ENCODE measurements at regions not wholly inside any gene's neighbourhood (a gene's known extent, or its start where the extent isn't known, plus 50 kb on each side); places are given as distances from the start of the nearest gene placed in this dataset.

DNA sequence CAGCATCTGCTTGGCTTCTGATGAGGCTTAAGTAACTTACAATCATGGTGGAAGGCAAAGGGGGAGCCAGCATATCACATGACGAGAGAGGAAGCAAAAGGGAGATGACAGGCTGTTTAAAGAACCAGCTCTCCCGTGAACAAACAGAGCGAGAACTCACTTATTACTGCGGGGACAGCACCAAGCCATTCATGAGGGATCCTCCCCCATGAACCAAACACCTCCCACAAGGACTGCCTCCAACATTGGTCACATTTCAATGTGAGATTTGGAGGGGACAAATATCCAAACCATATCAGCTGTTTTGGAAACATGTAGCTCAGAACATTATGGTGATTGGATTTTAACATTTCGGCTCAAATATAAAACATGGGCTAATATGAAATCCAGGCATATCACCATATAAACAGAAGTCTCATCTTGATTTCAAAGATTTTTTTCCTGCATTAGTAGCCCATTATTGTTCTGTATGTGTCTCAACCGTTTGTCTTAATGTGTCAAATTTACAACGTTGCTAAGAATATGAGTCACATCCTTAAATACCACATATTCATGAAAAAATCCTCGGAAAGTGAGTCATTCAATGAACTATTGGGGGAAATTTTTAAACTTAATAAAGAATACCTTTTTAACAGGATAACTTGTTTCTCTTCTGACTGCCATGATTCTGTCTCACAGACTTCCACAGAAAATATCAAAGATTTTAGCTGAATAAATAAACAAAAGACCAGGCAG lies 894.3 kb downstream of the TFAP2A start:
- Histone ChIP-seq H3K4me1 (ENCODE audit: control insufficient read depth in 2 of 2, insufficient read depth in 2 of 2, low read length in 2 of 2) (no peaks in the 10 kb centered on the region), H3K4me3 (ENCODE audit: low read length in 2 of 2) (no peak overlapping the region), H3K36me3 (ENCODE audit: control insufficient read depth in 2 of 2, insufficient read depth in 2 of 2, low read length in 1 of 2) (no peaks in the 10 kb centered on the region), H3K27ac (ENCODE audit: low read depth in 1 of 2, low read length in 1 of 2) (no peak overlapping the region), H3K27me3 (ENCODE audit: control insufficient read depth in 2 of 2, insufficient read depth in 1 of 2, low read length in 1 of 2) (no peaks in the 10 kb centered on the region), H3K9me3 (ENCODE audit: control insufficient read depth in 2 of 2, insufficient read depth in 1 of 2, low read length in 1 of 2) (no peaks in the 10 kb centered on the region)
- DNase-seq (ENCODE audit: low read depth in 6 of 9, low spot score in 9 of 9) = no peak
- 71% methylated on average over 8 of the region's 8 CpGs for WGBS

DNA sequence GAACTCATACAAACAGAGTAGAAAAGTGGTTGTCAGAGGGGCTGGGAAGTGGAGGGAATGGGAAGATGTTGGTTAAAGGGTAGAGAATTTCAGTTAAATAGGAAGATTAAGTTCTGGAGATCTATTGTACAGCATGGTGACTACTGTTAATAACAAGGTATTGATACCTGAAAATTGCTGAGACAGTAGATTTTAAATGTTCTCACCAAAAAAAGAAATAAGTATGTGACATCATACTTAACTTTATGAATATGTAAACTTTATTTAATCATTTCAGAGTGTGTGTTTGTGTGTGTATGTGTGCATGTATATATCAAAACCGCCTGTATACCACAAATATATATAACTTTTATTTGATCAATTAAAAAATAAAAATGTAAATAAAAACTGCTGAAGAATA lies 896.4 kb downstream of the TFAP2A start:
- 81% methylated on average over 1 of the region's 1 CpG for WGBS
- no peak for DNase-seq (ENCODE audit: low read depth in 6 of 9, low spot score in 9 of 9)

GRCh38 chr6:9517806-9518205 lies 897.1 kb downstream of the TFAP2A start:
- Histone ChIP-seq H3K27me3 (ENCODE audit: control insufficient read depth in 2 of 2, insufficient read depth in 1 of 2, low read length in 1 of 2) (no peaks in the 10 kb centered on the region), H3K27ac (ENCODE audit: low read depth in 1 of 2, low read length in 1 of 2) (no peak overlapping the region), H3K36me3 (ENCODE audit: control insufficient read depth in 2 of 2, insufficient read depth in 2 of 2, low read length in 1 of 2) (no peaks in the 10 kb centered on the region), H3K4me3 (ENCODE audit: low read length in 2 of 2) (no peak overlapping the region), H3K9me3 (ENCODE audit: control insufficient read depth in 2 of 2, insufficient read depth in 1 of 2, low read length in 1 of 2) (no peaks in the 10 kb centered on the region), H3K4me1 (ENCODE audit: control insufficient read depth in 2 of 2, insufficient read depth in 2 of 2, low read length in 2 of 2) (no peaks in the 10 kb centered on the region)
- WGBS = 92% methylated on average over 3 of the region's 3 CpGs
- DNase-seq (ENCODE audit: low read depth in 6 of 9, low spot score in 9 of 9) = no peak

More for the DNA sequence above, 896.4 kb downstream of the TFAP2A start:
- Histone ChIP-seq H3K9me3 (ENCODE audit: control insufficient read depth in 2 of 2, insufficient read depth in 1 of 2, low read length in 1 of 2) (no peaks in the 10 kb centered on the region), H3K4me1 (ENCODE audit: control insufficient read depth in 2 of 2, insufficient read depth in 2 of 2, low read length in 2 of 2) (no peaks in the 10 kb centered on the region), H3K36me3 (ENCODE audit: control insufficient read depth in 2 of 2, insufficient read depth in 2 of 2, low read length in 1 of 2) (no peaks in the 10 kb centered on the region), H3K27me3 (ENCODE audit: control insufficient read depth in 2 of 2, insufficient read depth in 1 of 2, low read length in 1 of 2) (no peaks in the 10 kb centered on the region), H3K4me3 (ENCODE audit: low read length in 2 of 2) (no peak overlapping the region), H3K27ac (ENCODE audit: low read depth in 1 of 2, low read length in 1 of 2) (no peak overlapping the region)

DNA sequence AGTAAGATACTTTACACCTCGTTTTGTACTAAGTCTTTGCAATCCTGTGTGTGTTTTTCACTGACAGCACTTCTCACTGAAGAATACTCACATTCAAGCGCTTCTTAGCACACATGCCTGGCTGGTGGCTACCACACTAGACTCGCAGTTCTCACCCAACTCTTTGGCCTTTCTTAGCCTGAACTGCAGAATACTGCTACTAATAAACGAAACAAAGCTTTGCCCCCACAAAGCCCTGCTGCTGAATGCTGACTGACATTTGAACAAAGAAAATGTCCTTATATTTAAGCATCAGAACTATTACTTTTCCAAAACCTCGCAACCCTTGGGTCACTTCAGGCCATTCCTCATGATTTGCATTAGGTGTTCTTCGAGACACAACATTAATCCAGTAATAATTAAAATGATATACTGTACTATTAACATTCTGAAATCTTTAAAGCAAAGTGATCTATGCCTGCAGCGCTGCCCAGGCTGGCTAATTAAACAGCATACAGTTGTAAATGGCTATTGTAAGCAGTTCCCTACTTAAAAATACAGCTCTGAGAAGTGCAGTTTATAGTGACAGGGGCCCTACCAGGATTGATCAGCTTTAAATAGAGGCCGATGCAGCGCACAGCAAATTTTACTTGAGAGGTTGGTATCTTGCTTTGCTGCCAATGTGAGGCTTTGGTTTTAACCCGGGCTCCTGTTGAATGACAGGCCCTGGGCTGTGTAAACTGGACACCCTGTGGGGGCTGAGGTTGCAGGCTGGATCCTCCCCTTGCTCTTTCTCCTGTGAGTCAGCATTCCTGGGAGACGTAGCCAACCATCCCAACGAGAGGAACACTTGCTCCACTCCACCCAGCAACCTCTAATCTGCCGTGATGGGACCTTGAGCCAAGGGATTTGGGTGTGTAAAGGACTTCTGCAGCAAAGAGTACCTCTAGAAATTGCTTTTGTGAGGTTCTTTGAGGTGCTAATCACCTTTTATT lies 899.0 kb downstream of the TFAP2A start:
- H3K4me1 ChIP-seq (ENCODE audit: control insufficient read depth in 2 of 2, insufficient read depth in 2 of 2, low read length in 2 of 2) = no peaks in the 10 kb centered on the region
- DNase-seq (ENCODE audit: low read depth in 6 of 9, low spot score in 9 of 9) = no peak
- 85% methylated on average over 13 of the region's 13 CpGs for WGBS

DNA sequence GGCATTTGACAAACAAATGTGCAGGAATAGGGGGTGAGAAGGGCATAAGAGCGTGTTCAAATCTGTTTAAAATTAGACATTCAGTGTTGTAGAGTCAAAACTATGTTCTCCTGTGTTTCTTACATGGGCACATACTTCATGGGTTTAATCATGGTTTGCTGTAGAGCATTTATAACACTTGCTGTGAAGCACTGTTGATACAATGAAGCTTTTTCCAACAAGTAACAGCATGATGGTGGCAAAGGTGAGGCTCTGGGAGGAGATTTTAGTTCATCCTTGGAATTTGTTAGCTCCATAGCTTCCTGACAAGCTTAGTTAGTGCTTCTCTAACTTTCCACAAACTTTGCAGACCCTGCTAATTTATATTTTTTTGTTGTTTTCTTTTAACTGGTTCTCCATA lies 900.7 kb downstream of the TFAP2A start:
- H3K27ac ChIP-seq (ENCODE audit: low read depth in 1 of 2, low read length in 1 of 2) = no peak overlapping the region
- 89% methylated on average over 1 of the region's 1 CpG for WGBS

More for the DNA sequence above, 899.0 kb downstream of the TFAP2A start:
- H3K27me3 ChIP-seq (ENCODE audit: control insufficient read depth in 2 of 2, insufficient read depth in 1 of 2, low read length in 1 of 2) = no peaks in the 10 kb centered on the region
- H3K36me3 ChIP-seq (ENCODE audit: control insufficient read depth in 2 of 2, insufficient read depth in 2 of 2, low read length in 1 of 2) = no peaks in the 10 kb centered on the region
- no peak overlapping the region for H3K27ac ChIP-seq (ENCODE audit: low read depth in 1 of 2, low read length in 1 of 2)
- H3K4me3 ChIP-seq (ENCODE audit: low read length in 2 of 2) = no peak overlapping the region
- H3K9me3 ChIP-seq (ENCODE audit: control insufficient read depth in 2 of 2, insufficient read depth in 1 of 2, low read length in 1 of 2) = no peaks in the 10 kb centered on the region

GRCh38 chr6:9511157-9511556 lies 903.7 kb downstream of the TFAP2A start:
- Histone ChIP-seq H3K4me3 (ENCODE audit: low read length in 2 of 2) (no peak overlapping the region), H3K27ac (ENCODE audit: low read depth in 1 of 2, low read length in 1 of 2) (no peak overlapping the region), H3K9me3 (ENCODE audit: control insufficient read depth in 2 of 2, insufficient read depth in 1 of 2, low read length in 1 of 2) (no peaks in the 10 kb centered on the region), H3K4me1 (ENCODE audit: control insufficient read depth in 2 of 2, insufficient read depth in 2 of 2, low read length in 2 of 2) (no peaks in the 10 kb centered on the region), H3K27me3 (ENCODE audit: control insufficient read depth in 2 of 2, insufficient read depth in 1 of 2, low read length in 1 of 2) (no peaks in the 10 kb centered on the region), H3K36me3 (ENCODE audit: control insufficient read depth in 2 of 2, insufficient read depth in 2 of 2, low read length in 1 of 2) (no peaks in the 10 kb centered on the region)
- DNase-seq (ENCODE audit: low read depth in 6 of 9, low spot score in 9 of 9) = no peak
- WGBS = 92% methylated on average over 1 of the region's 1 CpG

More for the DNA sequence above, 900.7 kb downstream of the TFAP2A start:
- no peak overlapping the region for H3K4me3 ChIP-seq (ENCODE audit: low read length in 2 of 2)
- DNase-seq (ENCODE audit: low read depth in 6 of 9, low spot score in 9 of 9) = no peak
- no peaks in the 10 kb centered on the region for H3K36me3 ChIP-seq (ENCODE audit: control insufficient read depth in 2 of 2, insufficient read depth in 2 of 2, low read length in 1 of 2)
- H3K4me1 ChIP-seq (ENCODE audit: control insufficient read depth in 2 of 2, insufficient read depth in 2 of 2, low read length in 2 of 2) = no peaks in the 10 kb centered on the region
- no peaks in the 10 kb centered on the region for H3K9me3 ChIP-seq (ENCODE audit: control insufficient read depth in 2 of 2, insufficient read depth in 1 of 2, low read length in 1 of 2)
- H3K27me3 ChIP-seq (ENCODE audit: control insufficient read depth in 2 of 2, insufficient read depth in 1 of 2, low read length in 1 of 2) = no peaks in the 10 kb centered on the region

DNA sequence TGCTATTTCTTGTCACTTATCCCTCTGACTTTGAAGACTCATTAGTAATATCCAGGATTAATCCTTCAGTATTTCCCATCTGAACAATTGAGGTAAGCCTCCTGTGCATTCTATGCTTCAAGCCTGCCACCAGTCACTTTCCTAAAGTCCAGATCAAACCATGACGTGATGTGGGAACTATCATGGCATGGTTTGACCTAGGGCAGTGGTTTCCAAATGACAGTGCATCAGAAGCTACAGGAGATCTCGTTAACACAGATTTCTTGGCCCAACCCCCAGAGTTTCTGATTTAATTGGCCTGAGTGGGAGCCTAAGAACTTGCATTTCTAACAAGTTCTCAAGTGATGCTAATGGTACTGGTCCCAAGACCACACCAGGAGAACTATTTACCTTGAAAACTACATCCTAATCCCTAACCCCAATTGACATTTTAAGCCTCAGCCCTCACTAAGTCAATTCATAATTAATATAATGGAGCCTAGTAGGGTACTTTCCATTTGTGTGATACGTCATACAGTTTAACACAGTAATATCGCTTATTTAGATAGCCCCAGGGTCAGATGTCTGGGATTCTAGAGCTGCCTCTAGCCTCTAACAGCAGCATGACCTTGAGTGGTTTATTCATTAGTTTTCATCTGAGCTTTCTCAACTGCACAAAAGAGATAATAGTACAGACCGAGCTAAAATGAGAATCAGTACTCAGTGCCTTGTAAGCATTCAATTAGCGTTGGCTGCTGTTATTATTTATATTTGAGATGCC lies 907.6 kb downstream of the TFAP2A start:
- no peaks in the 10 kb centered on the region for H3K36me3 ChIP-seq (ENCODE audit: control insufficient read depth in 2 of 2, insufficient read depth in 2 of 2, low read length in 1 of 2)
- H3K27ac ChIP-seq (ENCODE audit: low read depth in 1 of 2, low read length in 1 of 2) = no peak overlapping the region
- no peaks in the 10 kb centered on the region for H3K4me1 ChIP-seq (ENCODE audit: control insufficient read depth in 2 of 2, insufficient read depth in 2 of 2, low read length in 2 of 2)
- H3K27me3 ChIP-seq (ENCODE audit: control insufficient read depth in 2 of 2, insufficient read depth in 1 of 2, low read length in 1 of 2) = no peaks in the 10 kb centered on the region
- H3K9me3 ChIP-seq (ENCODE audit: control insufficient read depth in 2 of 2, insufficient read depth in 1 of 2, low read length in 1 of 2) = no peaks in the 10 kb centered on the region
- DNase-seq (ENCODE audit: low read depth in 6 of 9, low spot score in 9 of 9) = no peak
- H3K4me3 ChIP-seq (ENCODE audit: low read length in 2 of 2) = no peak overlapping the region
- 92% methylated on average over 6 of the region's 6 CpGs for WGBS

- no peak overlapping the region for H3K4me3 ChIP-seq (ENCODE audit: low read length in 2 of 2)
- 89% methylated on average over 2 of the region's 2 CpGs for WGBS
- no peaks in the 10 kb centered on the region for H3K9me3 ChIP-seq (ENCODE audit: control insufficient read depth in 2 of 2, insufficient read depth in 1 of 2, low read length in 1 of 2)
- no peak for DNase-seq (ENCODE audit: low read depth in 6 of 9, low spot score in 9 of 9)
- no peaks in the 10 kb centered on the region for H3K36me3 ChIP-seq (ENCODE audit: control insufficient read depth in 2 of 2, insufficient read depth in 2 of 2, low read length in 1 of 2)
- no peaks in the 10 kb centered on the region for H3K27me3 ChIP-seq (ENCODE audit: control insufficient read depth in 2 of 2, insufficient read depth in 1 of 2, low read length in 1 of 2)
- no peak overlapping the region for H3K27ac ChIP-seq (ENCODE audit: low read depth in 1 of 2, low read length in 1 of 2)
- no peaks in the 10 kb centered on the region for H3K4me1 ChIP-seq (ENCODE audit: control insufficient read depth in 2 of 2, insufficient read depth in 2 of 2, low read length in 2 of 2)
Measured at GRCh38 chr6:9504191-9504590, 910.7 kb downstream of the TFAP2A start.

Measured in thymus (tissue), 11 donors.